ENCODE measurements at regions not wholly inside any gene's neighbourhood (a gene's known extent, or its start where the extent isn't known, plus 50 kb on each side); places are given as distances from the start of the nearest gene placed in this dataset.

DNA sequence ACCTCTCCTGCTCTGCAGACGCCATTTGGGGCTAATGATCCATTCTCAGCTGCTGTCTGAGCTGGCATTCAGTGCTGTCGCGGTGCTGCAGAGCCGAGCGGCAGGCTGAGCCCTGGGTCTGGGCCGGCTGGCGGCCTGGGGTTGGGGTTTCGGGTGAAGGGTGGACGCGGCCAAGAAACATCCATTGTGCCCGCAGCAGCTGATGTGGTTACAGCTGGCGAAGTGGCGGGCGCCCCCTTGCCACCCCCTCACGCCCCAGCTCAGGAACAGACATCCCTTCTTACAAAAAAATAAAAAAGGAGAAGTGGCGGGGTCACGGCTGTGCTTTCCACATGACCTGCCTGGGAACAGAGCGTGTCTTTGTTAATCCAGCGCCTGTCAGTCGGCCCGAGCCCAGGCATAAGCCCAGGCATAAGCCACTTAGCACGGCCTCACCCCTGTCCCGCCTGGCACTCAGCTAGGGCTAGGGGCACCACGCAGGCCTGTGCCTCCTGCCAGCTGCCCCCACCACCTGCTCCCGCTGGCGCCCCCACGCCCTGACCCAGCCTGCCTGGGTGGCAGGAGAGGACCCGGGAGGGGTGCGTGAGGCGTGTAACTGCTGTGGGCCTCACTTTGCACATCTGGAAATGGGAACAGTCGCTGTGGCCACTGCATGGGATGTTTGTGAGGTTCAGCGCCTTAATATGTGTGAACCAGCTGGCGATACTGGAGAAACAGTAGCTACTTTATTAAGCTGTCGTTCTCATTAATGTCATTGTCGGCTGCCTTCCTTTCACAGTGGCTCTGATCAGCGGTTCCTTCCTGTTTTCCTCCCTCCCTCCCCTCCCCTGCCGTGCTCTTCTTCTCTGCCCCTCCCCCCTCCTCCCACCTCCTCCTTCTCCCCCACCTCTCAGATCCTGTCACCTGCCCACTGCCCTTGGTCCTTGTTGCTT lies 197.7 kb upstream of the CIBAR2 start:
- no peak for DNase-seq (ENCODE audit: low read depth)

DNA sequence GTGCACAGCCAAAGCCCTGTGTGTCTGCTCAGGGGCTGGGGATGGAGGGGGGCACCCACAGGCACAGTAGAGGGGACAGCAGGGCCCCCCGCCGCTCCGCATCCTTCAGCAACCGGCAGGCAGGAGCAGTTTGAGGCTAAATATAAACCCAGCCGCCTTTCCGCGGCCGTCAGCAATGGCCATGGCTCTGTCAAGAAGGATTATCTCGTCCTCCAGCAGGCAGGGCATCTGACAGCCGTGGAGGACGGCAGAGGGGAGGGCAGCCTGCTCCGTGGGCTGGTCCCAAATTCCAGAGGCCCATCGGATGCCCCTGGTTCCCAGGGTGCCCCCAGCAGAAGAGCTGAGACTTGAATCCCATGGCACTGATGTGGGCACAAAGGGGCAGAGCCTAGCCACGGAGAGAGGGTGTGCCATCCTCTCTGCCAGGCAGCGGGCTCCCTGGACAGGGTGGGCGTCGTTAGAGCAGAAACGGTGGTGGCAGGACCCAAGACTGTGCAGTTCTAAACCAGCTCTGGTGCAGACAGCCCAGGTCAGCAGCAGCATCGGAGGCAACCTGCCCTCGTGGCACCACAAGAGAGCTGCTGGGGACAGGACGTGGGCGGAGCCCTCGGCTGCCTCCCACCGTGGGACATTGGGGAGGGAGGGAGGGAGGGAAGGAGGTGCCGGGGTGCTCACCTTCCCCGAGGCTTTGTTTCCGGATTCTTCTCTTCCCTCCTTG lies 198.8 kb upstream of the CIBAR2 start:
- DNase-seq (ENCODE audit: low read depth) = no peak

DNA sequence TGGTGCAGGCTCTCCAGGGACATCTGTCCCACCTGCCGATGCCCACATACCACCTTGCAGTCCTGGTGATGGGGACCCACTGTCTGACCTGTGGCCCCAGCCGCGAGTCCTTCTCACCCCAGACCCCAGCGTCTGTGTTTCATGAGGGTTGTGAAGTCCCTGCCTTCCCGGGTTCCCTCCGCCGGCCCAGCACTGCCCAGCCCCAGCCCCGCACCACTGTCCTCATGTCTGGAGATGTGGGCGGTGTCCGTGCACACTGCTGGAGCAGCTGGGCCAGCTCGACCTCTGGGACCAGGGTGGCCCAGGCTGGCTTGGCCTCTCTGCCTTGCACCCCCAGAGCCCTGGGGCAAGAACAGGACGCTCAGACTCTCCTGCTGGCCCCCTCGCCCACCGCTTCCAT lies 199.5 kb upstream of the CIBAR2 start:
- no peak for DNase-seq (ENCODE audit: low read depth)

GRCh38 chr16:85312174-85312573 lies 199.9 kb upstream of the CIBAR2 start:
- no peak for DNase-seq (ENCODE audit: low read depth)

GRCh38 chr16:85312642-85313525 lies 200.6 kb upstream of the CIBAR2 start:
- DNase-seq (ENCODE audit: low read depth) = no peak

- DNase-seq (ENCODE audit: low read depth) = no peak
Measured at GRCh38 chr16:85313526-85314301, 201.4 kb upstream of the CIBAR2 start.

GRCh38 chr16:85314512-85314971 lies 202.3 kb upstream of the CIBAR2 start:
- DNase-seq (ENCODE audit: low read depth) = no peak

GRCh38 chr16:85315866-85316265 lies 203.6 kb upstream of the CIBAR2 start:
- no peak for DNase-seq (ENCODE audit: low read depth)

GRCh38 chr16:85316321-85316919 lies 204.1 kb upstream of the CIBAR2 start:
- DNase-seq (ENCODE audit: low read depth) = no peak

GRCh38 chr16:85316944-85317343 lies 204.7 kb upstream of the CIBAR2 start:
- no peak for DNase-seq (ENCODE audit: low read depth)

DNA sequence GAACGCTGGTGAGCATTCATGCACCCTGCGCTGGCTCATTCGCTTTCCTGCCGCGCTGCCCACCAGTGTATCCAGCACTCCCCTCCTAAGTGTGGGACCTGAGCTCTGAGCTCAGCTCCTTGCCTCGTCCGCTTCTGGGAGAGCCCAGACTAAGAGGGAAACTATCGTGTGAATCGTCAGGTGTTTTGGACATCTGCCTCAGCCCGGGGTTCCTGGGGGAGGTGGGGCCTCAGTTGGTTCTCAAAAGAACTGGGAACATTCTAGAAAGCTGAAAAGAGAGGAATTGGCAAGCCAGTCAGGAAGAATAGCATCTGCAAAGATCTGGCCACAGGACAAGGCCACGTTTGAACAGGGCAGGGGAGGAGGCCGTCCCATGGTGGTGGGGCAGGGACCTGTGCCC lies 205.4 kb upstream of the CIBAR2 start:
- no peak for DNase-seq (ENCODE audit: low read depth)

- DNase-seq (ENCODE audit: low read depth) = no peak
Measured at GRCh38 chr16:85319208-85319983, 207.1 kb upstream of the CIBAR2 start.

DNA sequence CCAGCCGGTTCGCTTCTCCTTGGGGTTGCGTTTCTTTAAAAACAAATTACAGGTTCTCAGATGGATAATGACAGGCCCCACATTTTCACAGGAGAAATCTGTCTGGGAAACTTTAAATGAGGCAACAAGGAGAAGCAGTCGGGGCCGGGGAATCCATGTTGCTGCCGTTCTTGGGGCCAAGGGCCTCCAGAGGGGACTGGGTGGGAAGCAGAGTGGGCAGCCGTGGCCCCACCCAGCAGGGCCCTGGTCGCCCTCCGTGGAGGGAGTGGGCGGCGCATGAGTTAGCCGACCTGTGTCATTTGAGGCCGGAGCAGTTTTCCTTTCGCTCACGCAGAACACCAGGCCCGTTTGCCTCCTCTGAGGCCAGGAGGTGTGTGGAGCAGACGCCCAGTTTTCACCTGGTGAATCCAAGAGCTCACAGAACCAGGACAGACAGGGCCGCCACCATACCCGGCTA lies 207.7 kb upstream of the CIBAR2 start:
- DNase-seq (ENCODE audit: low read depth) = no peak

GRCh38 chr16:85320677-85321385 lies 208.6 kb upstream of the CIBAR2 start:
- DNase-seq (ENCODE audit: low read depth) = no peak

- no peak for DNase-seq (ENCODE audit: low read depth)
Measured at GRCh38 chr16:85321509-85322271, 209.4 kb upstream of the CIBAR2 start.

DNA sequence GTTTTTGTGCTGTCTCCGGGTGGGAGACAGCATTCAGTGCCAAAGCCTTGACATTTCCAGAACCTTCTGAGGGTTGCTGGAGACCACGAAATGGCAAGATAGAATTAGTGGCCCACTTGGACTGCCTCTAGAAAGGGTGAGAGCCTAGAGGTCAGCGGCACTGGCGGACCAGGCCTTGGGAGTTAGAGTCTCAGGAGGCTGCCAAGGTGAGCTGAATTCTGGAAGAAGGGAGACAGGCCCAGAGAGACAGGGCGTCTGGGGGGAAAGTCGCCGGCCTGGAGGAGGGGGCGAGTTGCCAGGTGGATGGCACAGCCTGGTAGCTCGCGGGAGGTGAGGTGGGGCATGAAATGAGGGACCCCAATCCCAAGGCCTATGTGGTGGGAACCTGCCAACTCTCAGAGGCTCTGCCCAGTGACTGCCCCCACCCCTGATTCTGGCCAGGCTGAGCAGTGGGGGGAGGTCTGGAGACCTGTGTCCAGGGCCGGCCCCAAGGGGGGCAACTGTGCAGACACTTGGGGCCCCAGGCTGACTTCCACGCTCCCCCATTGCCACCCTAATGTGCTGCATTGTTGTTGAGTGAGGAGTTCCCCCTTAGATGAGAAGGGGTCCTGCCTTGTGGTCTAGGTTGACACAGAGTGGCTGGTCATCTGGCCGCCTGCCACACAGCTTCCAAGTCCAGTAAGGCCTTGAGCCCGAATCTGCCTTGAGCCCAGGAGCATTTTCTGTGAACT lies 211.1 kb upstream of the CIBAR2 start:
- DNase-seq (ENCODE audit: low read depth) = no peak

GRCh38 chr16:85323961-85324253 lies 211.6 kb upstream of the CIBAR2 start:
- no peak for DNase-seq (ENCODE audit: low read depth)

- DNase-seq (ENCODE audit: low read depth) = no peak
Measured at GRCh38 chr16:85324488-85324887, 212.2 kb upstream of the CIBAR2 start.

Measured in stimulated activated CD8-positive, alpha-beta memory T cell treated with anti-CD3 and anti-CD28 coated beads, Interleukin-12 subunit alpha, Interleukin-12 subunit beta, amount 100 ng/mL, for 4 hours (primary cell).